ENCODE measurements at regions not wholly inside any gene's neighbourhood (a gene's known extent, or its start where the extent isn't known, plus 50 kb on each side); places are given as distances from the start of the nearest gene placed in this dataset.
"Not testable (repeated sequence)": the region's sequence is repeated elsewhere in the genome, so short reads cannot be mapped to it uniquely, and the experiment has no call there.

DNA sequence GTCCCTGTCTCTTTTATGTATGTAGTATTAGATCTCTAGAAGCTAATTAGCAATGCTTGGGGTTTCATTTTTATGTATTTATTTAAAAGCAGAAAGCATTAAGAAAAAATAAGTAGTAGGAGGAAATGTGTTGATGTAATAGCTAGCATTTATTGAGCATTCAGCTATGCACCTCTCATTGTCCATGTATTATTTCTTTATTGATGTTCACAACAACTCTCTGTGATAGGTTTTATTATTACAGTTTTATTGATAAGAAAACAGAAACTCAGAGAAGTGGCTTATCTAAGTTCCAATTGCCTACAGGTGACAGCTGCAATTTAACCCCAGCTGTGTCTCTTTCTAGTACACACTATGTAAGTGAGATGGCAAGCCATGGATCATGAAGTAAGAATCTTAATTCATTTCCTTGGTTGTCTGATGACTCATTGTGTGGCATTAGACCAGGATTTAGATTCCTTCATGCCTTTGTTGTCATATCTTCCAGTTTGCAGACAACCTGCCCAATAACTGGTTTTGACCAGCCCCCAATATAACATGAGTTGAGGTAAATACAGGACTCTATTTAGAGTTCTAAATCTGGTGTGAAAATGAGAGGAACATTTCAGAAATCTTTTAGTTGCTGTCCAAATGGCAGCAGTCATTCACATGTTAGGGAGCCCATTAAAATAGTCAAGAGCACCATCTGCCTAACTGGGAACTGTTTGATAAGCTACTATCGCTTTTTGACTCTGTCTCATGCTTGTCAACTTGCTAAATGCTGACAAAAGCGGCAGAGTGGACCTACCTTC, 170.8 kb upstream of the PHACTR1 start:
- DNase-seq (ENCODE audit: low read depth in 2 of 2), result peak; percentile 55 to 59

GRCh38 chr6:12546410-12547002, 170.1 kb upstream of the PHACTR1 start:
- DNase-seq (ENCODE audit: low read depth in 2 of 2), result no peak

DNA sequence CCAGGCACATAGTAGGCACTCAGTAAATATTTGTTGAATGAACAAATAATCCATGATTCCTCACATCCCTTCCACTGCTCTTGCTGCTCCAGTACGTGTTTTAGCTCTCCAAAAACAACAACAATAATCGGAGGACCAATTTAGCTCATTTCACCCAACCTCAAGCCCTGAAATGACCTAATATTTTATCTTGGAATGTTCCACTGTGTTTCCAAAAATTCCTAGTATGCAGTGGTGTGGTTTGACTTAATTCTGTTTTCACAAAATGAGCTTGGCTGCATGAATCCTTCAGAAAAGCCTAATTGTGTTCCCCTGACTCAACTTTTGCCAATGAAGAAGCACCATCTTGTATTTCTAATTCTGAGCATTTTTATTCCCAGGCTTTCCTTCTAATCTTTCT, 168.0 kb upstream of the PHACTR1 start:
- DNase-seq (ENCODE audit: low read depth in 2 of 2), result peak; percentile 76 to 77

DNA sequence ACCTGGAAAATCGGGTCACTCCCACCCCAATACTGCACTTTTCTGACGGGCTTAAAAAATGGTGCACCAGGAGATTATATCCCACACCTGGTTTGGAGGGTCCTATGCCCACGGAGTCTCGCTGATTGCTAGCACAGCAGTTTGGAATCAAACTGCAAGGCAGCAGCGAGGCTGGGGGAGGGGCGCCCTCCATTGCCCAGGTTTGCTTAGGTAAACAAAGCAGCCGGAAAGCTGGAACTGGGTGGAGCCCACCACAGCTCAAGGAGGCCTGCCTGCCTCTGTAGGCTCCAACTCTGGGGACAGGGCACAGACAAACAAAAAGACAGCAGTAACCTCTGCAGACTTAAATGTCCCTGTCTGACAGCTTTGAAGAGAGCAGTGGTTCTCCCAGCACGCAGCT, 167.1 kb upstream of the PHACTR1 start:
- DNase-seq (ENCODE audit: low read depth in 2 of 2), result not testable (repeated sequence)

GRCh38 chr6:12554820-12555219, 161.7 kb upstream of the PHACTR1 start:
- DNase-seq (ENCODE audit: low read depth in 2 of 2), result not testable (repeated sequence)

DNA sequence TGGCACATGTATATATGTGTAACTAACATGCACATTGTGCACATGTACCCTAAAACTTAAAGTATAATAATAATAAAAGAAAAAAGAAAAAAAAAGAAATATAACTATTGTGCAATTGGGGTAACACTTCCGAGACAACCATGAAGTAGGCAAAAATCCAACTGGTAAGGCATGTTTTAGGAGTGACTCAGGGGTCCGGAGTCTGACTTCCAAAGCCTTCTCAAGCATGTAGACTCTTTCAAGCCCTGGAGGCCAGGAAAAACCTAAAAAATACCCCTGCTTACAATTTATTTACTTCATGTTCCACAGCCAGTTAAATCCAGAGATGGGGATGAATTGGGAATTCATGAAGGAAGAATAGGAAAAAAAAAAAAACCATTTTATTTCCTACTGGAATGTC, 161.3 kb upstream of the PHACTR1 start:
- peak; percentile 57 to 59 for DNase-seq (ENCODE audit: low read depth in 2 of 2)

- DNase-seq (ENCODE audit: low read depth in 2 of 2), result no peak
Measured at GRCh38 chr6:12555781-12556180, 160.8 kb upstream of the PHACTR1 start.

GRCh38 chr6:12557765-12558164, 158.8 kb upstream of the PHACTR1 start:
- DNase-seq (ENCODE audit: low read depth in 2 of 2), result no peak

DNA sequence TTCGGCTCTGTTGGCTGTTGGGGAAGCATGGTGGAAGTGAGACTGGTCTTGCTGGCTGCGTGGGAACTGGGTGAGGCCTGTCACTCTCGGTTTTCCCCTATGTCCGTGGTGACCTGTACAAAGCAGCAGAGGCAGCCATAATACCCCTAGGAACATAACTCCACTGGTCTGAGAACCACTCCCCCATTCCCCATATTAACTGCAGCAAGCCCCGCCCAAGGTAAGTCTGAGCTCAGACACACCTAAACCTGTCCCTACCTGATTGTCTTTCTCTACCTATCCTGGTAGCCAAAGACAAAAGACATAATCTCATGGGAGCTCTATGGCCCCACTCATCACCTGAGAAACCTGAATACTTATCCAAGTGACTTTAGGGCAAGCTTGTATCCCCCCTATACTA, 156.3 kb upstream of the PHACTR1 start:
- no peak for DNase-seq (ENCODE audit: low read depth in 2 of 2)

DNA sequence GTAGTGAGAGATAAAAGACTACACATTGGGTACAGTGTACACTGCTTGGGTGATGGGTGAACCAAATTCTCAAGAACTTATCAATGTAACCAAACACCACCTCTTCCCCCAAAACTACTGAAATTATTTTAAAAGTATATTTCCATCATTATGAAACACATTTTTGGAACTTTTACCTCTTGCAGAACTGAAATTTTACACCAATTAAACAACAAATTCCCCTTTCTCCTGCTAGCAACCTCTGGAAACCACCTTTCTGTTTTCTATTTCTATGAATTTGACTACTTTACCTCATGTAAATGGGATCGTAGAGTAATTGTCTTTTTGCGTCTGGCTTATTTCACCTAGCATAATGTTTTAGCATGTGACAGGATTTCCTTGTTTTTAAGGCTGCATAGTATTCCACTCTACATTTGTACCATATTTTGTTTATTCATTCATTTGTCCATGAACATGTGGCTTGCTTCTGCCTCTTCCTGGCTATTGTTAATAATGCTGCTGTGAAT, 149.9 kb upstream of the PHACTR1 start:
- DNase-seq (ENCODE audit: low read depth in 2 of 2), result no peak

DNA sequence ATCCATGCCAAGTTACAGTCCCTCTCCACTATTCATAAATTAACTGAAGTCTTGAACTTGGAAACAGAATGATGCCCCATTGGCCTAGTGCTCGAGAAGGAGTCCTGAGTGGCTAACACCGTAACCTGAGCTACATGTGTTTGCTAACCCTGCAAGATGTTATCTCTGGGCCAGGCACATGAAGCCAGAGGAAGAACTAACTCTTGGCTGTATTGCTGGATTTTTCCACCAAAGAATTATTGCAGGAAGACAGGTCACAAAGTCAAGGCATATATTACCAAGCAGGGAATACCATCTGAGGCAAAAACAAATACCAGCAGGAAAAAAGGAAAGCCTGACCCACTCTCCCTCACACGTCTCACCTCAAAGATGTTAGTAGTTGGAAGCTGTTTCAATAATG, 148.9 kb upstream of the PHACTR1 start:
- DNase-seq (ENCODE audit: low read depth in 2 of 2), result no peak

DNA sequence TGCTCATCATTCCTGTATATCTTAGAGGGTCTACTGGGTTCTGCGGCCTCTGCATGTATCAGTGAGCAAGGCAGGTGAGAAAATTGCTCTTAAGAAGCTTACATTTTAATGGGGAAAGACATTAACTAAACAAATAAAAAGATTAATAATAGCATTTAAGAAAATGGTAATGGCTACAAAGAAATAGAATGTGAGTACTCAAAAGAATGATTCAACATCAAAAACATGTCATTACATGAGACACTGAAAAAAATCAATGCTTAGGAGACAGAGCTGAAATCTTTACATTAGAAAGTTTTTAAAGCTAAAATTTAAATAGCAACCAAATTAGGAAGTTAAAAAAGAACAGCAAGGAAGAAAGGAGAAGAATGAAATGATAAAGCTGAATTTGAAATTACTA, 146.9 kb upstream of the PHACTR1 start:
- no peak for DNase-seq (ENCODE audit: low read depth in 2 of 2)

DNA sequence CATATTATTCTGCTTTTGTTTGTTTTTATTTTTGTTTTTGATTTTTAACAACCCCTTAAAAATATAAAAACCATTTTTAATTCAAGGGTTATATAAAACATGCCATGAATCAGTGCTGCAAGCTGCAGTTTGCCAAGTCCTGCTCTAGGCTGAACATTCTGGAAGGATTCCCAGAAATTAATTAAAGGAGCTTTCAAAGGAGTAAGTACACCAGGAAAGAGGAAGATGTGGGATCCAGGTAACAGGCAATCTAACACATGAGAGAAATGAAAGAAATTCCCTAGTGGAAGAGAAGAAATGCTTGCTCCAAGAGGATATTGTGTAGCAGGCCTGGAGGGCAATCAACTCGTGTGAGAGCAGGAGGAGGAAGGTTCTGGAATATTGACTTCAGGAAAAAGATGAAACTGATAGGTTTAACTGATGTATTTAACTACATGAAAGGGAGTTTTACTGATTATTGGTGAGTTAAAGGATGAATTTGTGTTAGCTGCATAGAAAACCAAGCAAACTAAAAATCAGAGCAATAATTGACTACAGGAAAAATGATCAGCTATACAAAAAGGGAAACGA, 146.0 kb upstream of the PHACTR1 start:
- peak in 1 of 2 experiments; percentile 34 for DNase-seq (ENCODE audit: low read depth in 2 of 2)

GRCh38 chr6:12572896-12573827, 143.4 kb upstream of the PHACTR1 start:
- DNase-seq (ENCODE audit: low read depth in 2 of 2), result peak; percentile 85 to 88

DNA sequence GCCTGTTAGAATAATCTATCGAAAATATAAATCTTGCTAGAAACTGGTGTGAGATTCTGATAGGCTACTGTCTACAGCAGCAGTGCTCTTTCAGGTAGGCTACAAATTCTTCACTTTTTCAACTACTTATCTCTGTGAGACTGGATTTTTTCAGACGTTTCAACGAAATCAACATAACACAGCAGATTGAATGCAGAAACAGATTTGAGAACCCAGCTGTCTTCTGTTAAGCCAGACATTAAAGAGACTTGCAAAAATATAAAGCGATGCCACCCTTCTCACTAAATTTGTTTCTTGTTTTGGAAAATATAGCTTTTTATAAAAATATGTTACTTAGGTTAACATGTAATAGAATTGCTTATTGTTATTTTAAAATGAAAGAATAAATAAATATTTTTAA, 140.6 kb upstream of the PHACTR1 start:
- no peak for DNase-seq (ENCODE audit: low read depth in 2 of 2)

DNA sequence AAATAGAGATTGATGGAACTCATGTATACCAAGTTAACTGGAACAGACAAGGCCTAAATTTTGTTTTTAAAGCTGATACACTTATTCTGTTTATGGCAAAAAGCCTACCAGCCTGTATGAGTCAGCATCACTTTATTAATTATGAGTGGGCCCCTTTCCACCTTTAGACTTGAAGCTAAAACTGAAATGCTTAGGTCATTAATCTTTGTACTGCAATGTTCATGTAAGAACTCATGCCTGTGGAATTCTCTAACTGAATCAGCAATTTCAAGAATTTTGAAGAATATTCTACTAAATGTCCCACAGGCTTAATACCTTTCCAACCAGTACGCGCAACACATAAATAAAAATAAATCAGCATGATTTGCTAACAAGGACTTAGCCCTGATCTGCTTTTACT, 140.2 kb upstream of the PHACTR1 start:
- peak; percentile 80 to 82 for DNase-seq (ENCODE audit: low read depth in 2 of 2)

- DNase-seq (ENCODE audit: low read depth in 2 of 2), result no peak
Measured at GRCh38 chr6:12577124-12577850, 139.3 kb upstream of the PHACTR1 start.

DNA sequence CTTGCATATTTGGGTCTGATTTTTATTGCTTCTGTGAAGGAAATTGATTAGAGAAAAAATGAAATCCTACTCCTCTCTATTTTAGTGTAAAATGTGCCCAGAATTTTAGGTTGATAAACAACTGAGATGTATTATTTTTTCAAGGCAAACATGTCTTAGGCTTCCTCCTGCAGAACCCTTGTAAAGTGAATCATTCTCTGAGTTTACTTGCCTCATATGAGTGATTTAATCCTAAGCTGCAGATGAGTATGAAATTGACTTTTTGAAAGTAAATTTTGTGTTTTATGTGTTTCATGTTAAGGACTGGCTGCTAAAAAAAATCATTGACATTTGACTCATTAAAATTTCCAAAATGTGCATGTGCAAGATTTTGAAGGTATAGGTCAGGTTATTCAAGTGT, 138.5 kb upstream of the PHACTR1 start:
- no peak for DNase-seq (ENCODE audit: low read depth in 2 of 2)

DNA sequence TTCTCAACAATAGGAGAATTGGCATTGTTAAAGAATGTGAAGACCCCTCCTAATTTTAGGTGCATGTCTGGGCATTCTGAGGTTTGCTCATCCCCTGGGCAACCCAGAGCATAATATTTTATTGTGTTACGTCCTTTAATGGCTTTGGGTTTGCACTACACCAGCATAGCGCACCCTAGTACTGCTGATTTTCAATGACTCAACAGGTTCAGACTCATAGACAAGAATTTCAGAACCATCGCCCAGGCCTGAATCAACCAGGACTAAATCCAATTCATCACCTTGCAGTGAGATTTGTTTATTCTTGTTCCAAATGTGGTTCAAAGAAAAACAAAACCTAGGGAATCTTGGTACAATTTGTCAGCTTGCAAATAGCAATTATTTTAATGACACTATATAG, 137.8 kb upstream of the PHACTR1 start:
- DNase-seq (ENCODE audit: low read depth in 2 of 2), result no peak

GRCh38 chr6:12580290-12580689, 136.3 kb upstream of the PHACTR1 start:
- no peak for DNase-seq (ENCODE audit: low read depth in 2 of 2)

GRCh38 chr6:12582421-12583110, 134.0 kb upstream of the PHACTR1 start:
- no peak for DNase-seq (ENCODE audit: low read depth in 2 of 2)
